ENCODE measurements at regions not wholly inside any gene's neighbourhood (a gene's known extent, or its start where the extent isn't known, plus 50 kb on each side); places are given as distances from the start of the nearest gene placed in this dataset.
"Not testable (repeated sequence)": the region's sequence is repeated elsewhere in the genome, so short reads cannot be mapped to it uniquely, and the experiment has no call there.

DNA sequence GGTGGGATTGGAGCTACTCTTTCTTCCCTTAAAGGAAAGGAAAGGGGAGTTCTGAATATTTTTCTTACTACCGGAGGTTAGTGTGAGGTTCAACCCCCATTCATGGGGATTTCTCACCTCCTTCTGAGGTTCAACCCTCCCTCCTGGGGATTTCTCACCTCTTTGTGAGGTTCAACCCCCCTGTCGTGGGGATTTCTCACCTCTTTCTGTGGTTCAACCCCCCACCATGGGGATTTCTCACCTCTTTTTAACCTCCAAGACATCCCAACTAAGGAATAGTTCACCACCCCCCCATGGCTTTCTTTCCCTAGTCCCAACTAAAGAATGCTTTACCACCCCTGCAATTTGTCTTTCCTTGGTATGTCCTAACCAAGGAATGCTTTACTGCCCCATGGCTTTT, 520.3 kb downstream of the EDEM1 start:
- no peak for TF ChIP-seq CTCF (IDR thresholded peaks at IDR 0.05; ENCODE audit: insufficient read depth, low read length)
- no peak for DNase-seq (ENCODE audit: low read depth)
- no peak overlapping the region for H3K4me3 ChIP-seq (ENCODE audit: low read depth, low read length)

DNA sequence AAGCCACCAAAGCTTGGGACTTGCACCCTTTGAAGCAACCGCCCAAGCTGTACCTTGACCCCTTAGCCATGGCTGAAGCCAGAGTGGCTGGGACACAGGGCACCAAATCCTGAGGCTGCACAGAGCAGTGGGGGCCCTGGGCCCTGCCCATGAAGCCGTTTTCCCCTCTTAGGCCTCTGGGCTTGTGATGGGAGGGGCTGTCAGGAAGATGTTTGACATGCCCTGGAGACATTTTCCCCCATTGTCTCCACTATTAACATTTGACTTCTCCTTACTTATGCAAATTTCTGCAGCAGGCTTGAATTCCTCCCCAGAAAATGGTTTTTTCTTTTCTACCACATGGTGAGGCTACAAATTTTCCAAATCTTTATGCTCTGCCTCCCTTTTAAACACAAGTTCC, 522.2 kb downstream of the EDEM1 start:
- no peak overlapping the region for H3K4me3 ChIP-seq (ENCODE audit: low read depth, low read length)
- DNase-seq (ENCODE audit: low read depth) = no peak
- TF ChIP-seq CTCF (IDR thresholded peaks at IDR 0.05; ENCODE audit: insufficient read depth, low read length) = no peak

DNA sequence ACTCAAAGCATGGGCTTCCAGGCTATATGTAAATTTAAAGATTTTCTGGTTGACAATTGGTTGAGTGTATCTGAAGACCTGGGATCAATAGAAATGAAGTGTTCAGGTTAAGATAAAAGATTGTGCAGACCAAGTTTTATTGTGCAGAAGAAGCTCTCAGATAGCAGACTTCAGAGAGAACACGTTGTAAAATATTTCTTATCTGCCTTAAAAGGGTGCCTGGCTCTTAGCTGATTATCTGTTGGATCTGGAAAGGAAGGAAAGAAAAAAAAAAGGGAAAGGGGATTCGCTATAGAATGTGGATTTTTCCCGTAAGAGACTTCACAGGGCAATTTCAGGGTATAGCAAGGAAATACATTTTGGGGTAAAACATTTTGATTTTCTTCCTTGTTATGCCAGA, 523.2 kb downstream of the EDEM1 start:
- H3K4me3 ChIP-seq (ENCODE audit: low read depth, low read length) = no peak overlapping the region
- no peak for DNase-seq (ENCODE audit: low read depth)
- no peak for TF ChIP-seq CTCF (IDR thresholded peaks at IDR 0.05; ENCODE audit: insufficient read depth, low read length)

DNA sequence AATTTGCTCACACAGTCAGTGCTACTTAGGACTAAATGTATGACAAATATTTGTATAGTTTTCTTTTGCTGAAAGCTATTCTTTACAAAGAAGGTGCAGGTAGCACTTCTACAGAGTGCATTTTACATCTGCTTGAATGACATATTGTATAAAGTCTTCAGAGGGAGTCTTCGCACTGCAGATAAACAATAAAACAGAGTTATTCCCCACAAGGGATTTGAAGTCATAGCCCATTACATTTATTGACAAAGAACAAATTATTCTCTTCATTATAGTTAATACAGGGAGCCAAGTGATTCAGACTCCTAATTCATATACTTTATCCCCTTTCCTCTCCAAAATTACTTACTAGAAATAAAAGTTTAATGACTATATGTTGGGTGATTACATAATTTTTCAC, 529.7 kb downstream of the EDEM1 start:
- DNase-seq (ENCODE audit: low read depth) = no peak
- no peak overlapping the region for H3K4me3 ChIP-seq (ENCODE audit: low read depth, low read length)
- TF ChIP-seq CTCF (IDR thresholded peaks at IDR 0.05; ENCODE audit: insufficient read depth, low read length) = no peak

DNA sequence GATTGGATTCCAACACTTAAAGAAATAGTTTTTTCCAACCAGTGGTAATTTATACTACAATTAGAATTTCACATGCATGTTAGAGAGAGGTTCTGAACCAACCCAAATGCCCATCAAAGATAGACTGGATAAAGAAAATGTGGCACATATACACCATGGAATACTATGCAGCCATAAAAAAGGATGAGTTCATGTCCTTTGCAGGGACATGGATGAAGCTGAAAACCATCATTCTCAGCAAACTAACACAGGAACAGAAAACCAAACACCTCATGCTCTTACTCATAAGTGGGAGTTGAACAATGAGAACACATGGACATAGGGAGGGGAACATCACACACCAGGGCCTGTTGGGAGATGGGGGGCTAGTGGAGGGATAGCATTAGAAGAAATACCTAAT, 532.2 kb downstream of the EDEM1 start:
- DNase-seq (ENCODE audit: low read depth); H3K4me3 ChIP-seq (ENCODE audit: low read depth, low read length): not testable (repeated sequence)

DNA sequence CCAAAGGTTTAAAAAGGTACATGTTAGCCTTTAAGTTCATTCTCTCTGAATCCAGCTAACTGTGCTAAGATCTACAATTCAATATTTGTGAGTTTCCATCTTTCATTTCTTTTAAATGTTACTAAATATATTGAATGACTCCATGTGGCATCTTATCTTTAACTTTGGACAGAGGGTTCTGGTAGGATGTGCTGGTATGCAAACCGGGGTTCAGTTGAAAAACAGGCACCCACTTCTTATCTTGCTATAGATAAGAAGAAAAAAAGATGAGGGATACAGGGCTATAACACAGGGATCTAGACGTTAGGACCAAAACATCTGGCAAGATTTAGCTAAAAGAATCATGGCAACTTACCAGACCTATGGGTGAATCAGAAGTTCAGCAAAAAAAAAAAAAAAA, 538.3 kb downstream of the EDEM1 start:
- TF ChIP-seq CTCF (IDR thresholded peaks at IDR 0.05; ENCODE audit: insufficient read depth, low read length) = no peak
- DNase-seq (ENCODE audit: low read depth) = no peak
- H3K4me3 ChIP-seq (ENCODE audit: low read depth, low read length) = no peak overlapping the region

DNA sequence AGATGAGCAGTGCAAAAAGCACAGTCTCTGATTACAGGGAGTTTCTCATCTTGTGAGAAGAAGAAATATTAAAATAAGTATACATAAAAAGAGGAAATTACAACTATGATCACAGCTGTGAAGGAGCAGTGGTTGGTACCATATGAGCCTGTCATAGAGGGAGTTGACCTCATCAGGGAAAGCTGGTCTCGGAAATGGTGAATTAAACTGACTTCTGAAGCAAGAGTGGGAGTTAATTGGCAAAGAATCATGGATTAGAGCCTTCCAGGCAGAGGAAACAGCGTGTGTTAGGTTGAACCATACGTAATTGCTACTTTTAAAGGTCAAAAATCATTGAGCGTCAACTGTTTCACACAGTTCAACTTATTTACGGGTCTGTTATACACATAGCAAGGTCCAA, 539.1 kb downstream of the EDEM1 start:
- no peak overlapping the region for H3K4me3 ChIP-seq (ENCODE audit: low read depth, low read length)
- no peak for TF ChIP-seq CTCF (IDR thresholded peaks at IDR 0.05; ENCODE audit: insufficient read depth, low read length)
- no peak for DNase-seq (ENCODE audit: low read depth)
